GM12875 (cell line): ENCODE measurements at regions not wholly inside any gene's neighbourhood (a gene's known extent, or its start where the extent isn't known, plus 50 kb on each side); places are given as distances from the start of the nearest gene placed in this dataset.

Source experiments
- H3K4me3 ChIP-seq: one replicate; pipeline ENCODE4 v1.5.1; 2011; ENCODE audit warnings: low read depth, low read length, control low read depth
- CTCF ChIP-seq: IDR thresholded peaks from 2 replicates; pipeline ENCODE4 v1.5.1; 2011; ENCODE audit warnings: low read depth, mild to moderate bottlenecking, control low read depth, inconsistent platforms, low read length, moderate library complexity, borderline replicate concordance; ENCODE audit not compliant: insufficient read depth

GRCh38 chr20:22312744-22313346 lies 271.5 kb downstream of the FOXA2 start:
- no peak overlapping the region for H3K4me3 ChIP-seq
- peak; percentile 48 for TF ChIP-seq CTCF

- no peak for TF ChIP-seq CTCF
- H3K4me3 ChIP-seq = no peak overlapping the region
These were observed 275.4 kb downstream of the FOXA2 start for GRCh38 chr20:22308934-22309333.

DNA sequence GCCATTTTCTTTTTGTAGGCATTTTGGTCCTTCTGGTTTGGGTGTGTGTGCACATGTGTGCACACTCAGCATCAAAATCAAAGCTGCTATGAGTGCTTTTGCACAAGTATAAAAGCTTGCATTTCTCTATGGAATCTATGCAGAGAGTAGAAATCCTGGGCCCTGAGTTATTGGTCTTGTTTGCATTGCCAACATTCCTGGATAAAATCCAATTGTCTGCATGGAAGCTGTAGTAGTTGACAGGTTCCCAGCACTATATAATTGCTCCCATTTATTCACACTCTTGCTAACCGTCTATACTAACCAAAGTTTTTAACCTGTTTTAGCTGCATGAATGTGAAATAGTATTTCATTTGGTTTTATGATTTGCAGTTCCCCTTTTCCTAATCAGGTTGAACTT lies 277.0 kb downstream of the FOXA2 start:
- no peak for TF ChIP-seq CTCF
- H3K4me3 ChIP-seq = no peak overlapping the region

DNA sequence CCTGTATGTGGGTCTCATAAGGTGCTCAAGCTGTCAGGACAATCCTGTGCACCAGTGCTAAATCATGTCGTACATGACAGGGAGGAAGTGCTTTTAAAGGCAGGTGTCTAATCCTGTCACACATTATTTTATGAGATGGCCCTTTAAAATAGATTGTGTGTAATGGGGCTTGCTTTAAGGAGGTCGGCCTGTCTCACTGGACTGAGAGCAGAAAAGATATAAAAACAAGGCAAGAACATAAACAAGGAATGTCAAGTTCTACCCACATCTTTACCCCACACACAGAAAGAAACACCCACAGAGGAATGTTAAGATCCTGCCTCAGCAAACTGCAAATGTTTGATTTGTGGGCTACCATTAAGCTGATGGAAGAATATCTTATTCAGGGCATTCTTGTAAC lies 279.0 kb downstream of the FOXA2 start:
- TF ChIP-seq CTCF = no peak
- H3K4me3 ChIP-seq = no peak overlapping the region

- peak; percentile 7; the same call in 1 of the 2 replicates for TF ChIP-seq CTCF
- no peak overlapping the region for H3K4me3 ChIP-seq
These were observed 280.8 kb downstream of the FOXA2 start for GRCh38 chr20:22303523-22303922.

DNA sequence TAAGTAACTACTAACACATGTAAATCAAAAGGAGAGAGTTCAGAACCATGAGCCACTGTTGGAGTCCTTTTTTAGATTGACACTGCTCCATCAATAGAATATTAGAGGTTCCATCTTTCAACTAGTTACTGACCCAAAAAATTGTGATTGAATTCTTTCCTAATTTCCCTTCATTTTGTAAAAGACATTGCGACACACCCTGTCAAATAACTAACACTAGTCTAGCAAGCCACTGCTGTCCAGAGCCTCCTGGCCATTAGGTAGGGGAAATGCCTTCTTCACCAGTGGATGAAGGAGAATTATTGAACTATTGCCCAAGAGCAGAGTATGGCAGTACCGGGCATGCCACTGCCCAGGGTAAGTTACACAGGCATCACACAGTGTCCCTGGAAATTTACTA lies 282.3 kb downstream of the FOXA2 start:
- H3K4me3 ChIP-seq = no peak overlapping the region
- TF ChIP-seq CTCF = no peak

- H3K4me3 ChIP-seq = no peak overlapping the region
- no peak for TF ChIP-seq CTCF
These were observed 290.5 kb downstream of the FOXA2 start for GRCh38 chr20:22293886-22294285.
